ENCODE measurements at regions not wholly inside any gene's neighbourhood (a gene's known extent, or its start where the extent isn't known, plus 50 kb on each side); places are given as distances from the start of the nearest gene placed in this dataset.
"Not testable (repeated sequence)": the region's sequence is repeated elsewhere in the genome, so short reads cannot be mapped to it uniquely, and the experiment has no call there.

GRCh38 chr21:18756272-18756671 is 352.7 kb upstream of the TMPRSS15 start:
- TF ChIP-seq POLR2AphosphoS5, CTCF, POLR2A, EP300 (IDR thresholded peaks at IDR 0.05): not testable (repeated sequence)

Measured in gastroesophageal sphincter (tissue), 3 donors.